Fibroblast of the aortic adventitia (primary cell): ENCODE measurements at regions not wholly inside any gene's neighbourhood (a gene's known extent, or its start where the extent isn't known, plus 50 kb on each side); places are given as distances from the start of the nearest gene placed in this dataset.

ENCODE experiments used
- DNase-seq: peaks from one replicate; pipeline ENCODE4 v3.0.0-alpha.2; 2010; ENCODE audit warnings: low read depth
- H3K4me3 ChIP-seq: 2 replicates; pipeline ENCODE4 v1.5.1; 2011; ENCODE audit warnings: low read depth, mild to moderate bottlenecking, control low read depth, low read length, moderate library complexity
- CTCF ChIP-seq: IDR thresholded peaks from 2 replicates; pipeline ENCODE4 v1.5.1; 2011; ENCODE audit warnings: mild to moderate bottlenecking, low read length, control low read depth, inconsistent platforms; ENCODE audit not compliant: insufficient read depth

- no peak for DNase-seq
- no peak for TF ChIP-seq CTCF
- H3K4me3 ChIP-seq = no peak overlapping the region
Observed at GRCh38 chr9:20208226-20208625, 414.1 kb downstream of the MLLT3 start.

- TF ChIP-seq CTCF = no peak
- H3K4me3 ChIP-seq = no peak overlapping the region
- no peak for DNase-seq
Observed at GRCh38 chr9:20207176-20207575, 415.1 kb downstream of the MLLT3 start.

- no peak for TF ChIP-seq CTCF
- DNase-seq = peak; percentile 11
Observed at GRCh38 chr9:20205821-20206220, 416.5 kb downstream of the MLLT3 start.

GRCh38 chr9:20200991-20201431 is 412.2 kb upstream of the SLC24A2 start:
- DNase-seq = no peak
- TF ChIP-seq CTCF = no peak
- H3K4me3 ChIP-seq = no peak overlapping the region

More at GRCh38 chr9:20205821-20206220, 416.5 kb downstream of the MLLT3 start:
- H3K4me3 ChIP-seq = no peak overlapping the region

- H3K4me3 ChIP-seq = no peak overlapping the region
- DNase-seq = no peak
- TF ChIP-seq CTCF = no peak
Observed at GRCh38 chr9:20200581-20200980, 411.7 kb upstream of the SLC24A2 start.

GRCh38 chr9:20199111-20199510 is 410.3 kb upstream of the SLC24A2 start:
- no peak overlapping the region for H3K4me3 ChIP-seq
- no peak for TF ChIP-seq CTCF
- DNase-seq = no peak

GRCh38 chr9:20197976-20198685 is 409.3 kb upstream of the SLC24A2 start:
- no peak for DNase-seq
- H3K4me3 ChIP-seq = no peak overlapping the region
- no peak for TF ChIP-seq CTCF
